ENCODE measurements at regions not wholly inside any gene's neighbourhood (a gene's known extent, or its start where the extent isn't known, plus 50 kb on each side); places are given as distances from the start of the nearest gene placed in this dataset.

- H3K79me2 ChIP-seq (ENCODE audit: control insufficient read depth, insufficient read depth, low read length), result no peaks in the 10 kb centered on the region
- ChIA-PET POLR2A (no interaction called here), CTCF (no interaction called here)
- Mint-ChIP-seq H3K4me3 (no peak overlapping the region), H3K4me1 (no peaks in the 10 kb centered on the region), H3K27ac (no peak overlapping the region), H3K27me3 (no peaks in the 10 kb centered on the region), H3K9me3 (ENCODE audit: insufficient read depth) (no peaks in the 10 kb centered on the region)
- TF ChIP-seq EZH2 (IDR thresholded peaks at IDR 0.05; ENCODE audit: borderline replicate concordance, insufficient read depth, low read depth, low read length, poor library complexity, severe bottlenecking), result no peak
- TF ChIP-seq, protein P1, sequence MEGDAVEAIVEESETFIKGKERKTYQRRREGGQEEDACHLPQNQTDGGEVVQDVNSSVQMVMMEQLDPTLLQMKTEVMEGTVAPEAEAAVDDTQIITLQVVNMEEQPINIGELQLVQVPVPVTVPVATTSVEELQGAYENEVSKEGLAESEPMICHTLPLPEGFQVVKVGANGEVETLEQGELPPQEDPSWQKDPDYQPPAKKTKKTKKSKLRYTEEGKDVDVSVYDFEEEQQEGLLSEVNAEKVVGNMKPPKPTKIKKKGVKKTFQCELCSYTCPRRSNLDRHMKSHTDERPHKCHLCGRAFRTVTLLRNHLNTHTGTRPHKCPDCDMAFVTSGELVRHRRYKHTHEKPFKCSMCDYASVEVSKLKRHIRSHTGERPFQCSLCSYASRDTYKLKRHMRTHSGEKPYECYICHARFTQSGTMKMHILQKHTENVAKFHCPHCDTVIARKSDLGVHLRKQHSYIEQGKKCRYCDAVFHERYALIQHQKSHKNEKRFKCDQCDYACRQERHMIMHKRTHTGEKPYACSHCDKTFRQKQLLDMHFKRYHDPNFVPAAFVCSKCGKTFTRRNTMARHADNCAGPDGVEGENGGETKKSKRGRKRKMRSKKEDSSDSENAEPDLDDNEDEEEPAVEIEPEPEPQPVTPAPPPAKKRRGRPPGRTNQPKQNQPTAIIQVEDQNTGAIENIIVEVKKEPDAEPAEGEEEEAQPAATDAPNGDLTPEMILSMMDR (IDR thresholded peaks at IDR 0.05), result no peak
- no peak overlapping the region for H3K4me3 ChIP-seq (ENCODE audit: control extremely low read depth in 1 of 5, extremely low read depth in 1 of 5, insufficient read depth in 1 of 5, low read depth in 2 of 5, low read length in 4 of 5)
- H3K4me2 ChIP-seq (replicated peaks; ENCODE audit: low read depth, low read length, poor library complexity, severe bottlenecking), result no peak overlapping the region
- H4K20me1 ChIP-seq (ENCODE audit: control insufficient read depth, insufficient read depth, low read length, poor library complexity, severe bottlenecking), result no peaks in the 10 kb centered on the region
- no peaks in the 10 kb centered on the region for H3K4me1 ChIP-seq (ENCODE audit: control insufficient read depth in 2 of 2, insufficient read depth in 2 of 2, low read length in 2 of 2)
- intact Hi-C loops (cut with micrococcal nuclease), result no loop called here
- H3K9me3 ChIP-seq (ENCODE audit: control extremely low read depth in 1 of 3, control insufficient read depth in 2 of 3, insufficient read depth in 1 of 3, low read length in 2 of 3), result peaks cover 0 to 4% (median 0%) of the 10 kb centered on the region in 3 donors
- no peaks in the 10 kb centered on the region for H3K27me3 ChIP-seq (replicated peaks in 1 of 4; ENCODE audit: control extremely low read depth in 1 of 4, control insufficient read depth in 3 of 4, insufficient read depth in 4 of 4, low read length in 3 of 4)
- DNase-seq (no peak), ATAC-seq (ENCODE audit: low read depth) (no peak)
- H3K9ac ChIP-seq (ENCODE audit: low read length), result no peak overlapping the region
- 86% methylated on average over 4 of the region's 4 CpGs for WGBS (ENCODE audit: insufficient coverage)
- H3K36me3 ChIP-seq (replicated peaks in 1 of 2; ENCODE audit: control extremely low read depth in 1 of 2, control insufficient read depth in 1 of 2, extremely low read depth in 1 of 2, insufficient read depth in 2 of 2, low read length in 1 of 2), result no peaks in the 10 kb centered on the region
- no peak overlapping the region for H3K27ac ChIP-seq (ENCODE audit: low read length in 2 of 2)
- H2AFZ ChIP-seq (ENCODE audit: insufficient read depth, low read depth, low read length, poor library complexity, severe bottlenecking), result no peak overlapping the region
Observed at GRCh38 chr9:108704156-108704852, 151.5 kb downstream of the ACTL7B start.

- no peak overlapping the region for H3K4me3 ChIP-seq (ENCODE audit: control extremely low read depth in 1 of 5, extremely low read depth in 1 of 5, insufficient read depth in 1 of 5, low read depth in 2 of 5, low read length in 4 of 5)
- Mint-ChIP-seq H3K4me1 (no peaks in the 10 kb centered on the region), H3K27me3 (no peaks in the 10 kb centered on the region), H3K27ac (no peak overlapping the region), H3K4me3 (no peak overlapping the region), H3K9me3 (ENCODE audit: insufficient read depth) (no peaks in the 10 kb centered on the region)
- no peak overlapping the region for H3K27ac ChIP-seq (ENCODE audit: low read length in 2 of 2)
- H2AFZ ChIP-seq (ENCODE audit: insufficient read depth, low read depth, low read length, poor library complexity, severe bottlenecking), result no peak overlapping the region
- H3K27me3 ChIP-seq (replicated peaks in 1 of 4; ENCODE audit: control extremely low read depth in 1 of 4, control insufficient read depth in 3 of 4, insufficient read depth in 4 of 4, low read length in 3 of 4), result no peaks in the 10 kb centered on the region
- H3K9me3 ChIP-seq (ENCODE audit: control extremely low read depth in 1 of 3, control insufficient read depth in 2 of 3, insufficient read depth in 1 of 3, low read length in 2 of 3), result peaks cover 0 to 4% (median 0%) of the 10 kb centered on the region in 3 donors
- H3K36me3 ChIP-seq (replicated peaks in 1 of 2; ENCODE audit: control extremely low read depth in 1 of 2, control insufficient read depth in 1 of 2, extremely low read depth in 1 of 2, insufficient read depth in 2 of 2, low read length in 1 of 2), result no peaks in the 10 kb centered on the region
- CTCF ChIA-PET, result no interaction called here
- no peak for DNase-seq
- WGBS (ENCODE audit: insufficient coverage), result 96% methylated on average over 6 of the region's 9 CpGs
- TF ChIP-seq EZH2 (IDR thresholded peaks at IDR 0.05; ENCODE audit: borderline replicate concordance, insufficient read depth, low read depth, low read length, poor library complexity, severe bottlenecking), result no peak
- TF ChIP-seq, protein P1 (IDR thresholded peaks at IDR 0.05), result no peak
- POLR2A ChIA-PET, result no interaction called here
- no peak for ATAC-seq (ENCODE audit: low read depth)
- H3K79me2 ChIP-seq (ENCODE audit: control insufficient read depth, insufficient read depth, low read length), result no peaks in the 10 kb centered on the region
- intact Hi-C loops (cut with micrococcal nuclease), result no loop called here
- no peaks in the 10 kb centered on the region for H3K4me1 ChIP-seq (ENCODE audit: control insufficient read depth in 2 of 2, insufficient read depth in 2 of 2, low read length in 2 of 2)
- H3K9ac ChIP-seq (ENCODE audit: low read length), result no peak overlapping the region
- H3K4me2 ChIP-seq (replicated peaks; ENCODE audit: low read depth, low read length, poor library complexity, severe bottlenecking), result no peak overlapping the region
- H4K20me1 ChIP-seq (ENCODE audit: control insufficient read depth, insufficient read depth, low read length, poor library complexity, severe bottlenecking), result no peaks in the 10 kb centered on the region
Observed at GRCh38 chr9:108703429-108703828, 152.4 kb downstream of the ACTL7B start.

Measured in B cell (primary cell).